MM.1S (cell line): ENCODE measurements at regions not wholly inside any gene's neighbourhood (a gene's known extent, or its start where the extent isn't known, plus 50 kb on each side); places are given as distances from the start of the nearest gene placed in this dataset.

Experiments
- DNase-seq: peaks from one replicate; pipeline ENCODE4 v3.0.0-alpha.2; 2015
- H2AFZ ChIP-seq: fragments of 300-600 bp; sonication (generic); 2 replicates; pipeline ENCODE4 v1.6.0; 2016; ENCODE audit warnings: antibody characterized with exemption, low read length
- H3F3A ChIP-seq: fragments of 300-600 bp; sonication (generic); 2 replicates; pipeline ENCODE4 v1.6.1; 2016; ENCODE audit warnings: mild to moderate bottlenecking, antibody characterized with exemption, low read length, moderate library complexity, mixed read lengths; ENCODE audit not compliant: insufficient read depth
- H3K27ac ChIP-seq: fragments of 300-600 bp; sonication (generic); 2 replicates; pipeline ENCODE4 v1.5.1; 2016; ENCODE audit warnings: mild to moderate bottlenecking, low read length
- H3K27me3 ChIP-seq: fragments of 300-600 bp; sonication (generic); replicated peaks from 2 replicates; pipeline ENCODE4 v1.6.0; 2016; ENCODE audit warnings: low read length; ENCODE audit not compliant: insufficient read depth
- H3K36me3 ChIP-seq: fragments of 300-600 bp; sonication (generic); replicated peaks from 2 replicates; pipeline ENCODE4 v1.6.1; 2016; ENCODE audit warnings: mild to moderate bottlenecking, low read length, mixed read lengths; ENCODE audit not compliant: insufficient read depth
- H3K4me1 ChIP-seq: fragments of 300-600 bp; sonication (generic); 2 replicates; pipeline ENCODE4 v1.6.1; 2016; ENCODE audit warnings: low read length, mixed read lengths
- H3K4me2 ChIP-seq: fragments of 300-600 bp; sonication (generic); 2 replicates; pipeline ENCODE4 v1.6.0; 2016; ENCODE audit warnings: low read depth, low read length
- H3K4me3 ChIP-seq: fragments of 300-600 bp; sonication (generic); 2 replicates; pipeline ENCODE4 v1.5.1; 2016; ENCODE audit warnings: low read length, mixed read lengths
- H3K79me2 ChIP-seq: fragments of 300-600 bp; sonication (generic); 2 replicates; pipeline ENCODE4 v1.6.1; 2016; ENCODE audit warnings: mixed run types, low read length, mixed read lengths
- H3K9ac ChIP-seq: fragments of 300-600 bp; sonication (generic); 2 replicates; pipeline ENCODE4 v1.6.1; 2016; ENCODE audit warnings: low read length, mixed read lengths
- H3K9me2 ChIP-seq: fragments of 300-600 bp; sonication (generic); replicated peaks from 2 replicates; pipeline ENCODE4 v1.6.1; 2016; ENCODE audit warnings: mild to moderate bottlenecking, low read length, mixed read lengths; ENCODE audit not compliant: insufficient read depth
- H3K9me3 ChIP-seq: fragments of 300-600 bp; sonication (generic); replicated peaks from 2 replicates; pipeline ENCODE4 v1.6.1; 2016; ENCODE audit warnings: mild to moderate bottlenecking, low read length, mixed read lengths; ENCODE audit not compliant: insufficient read depth
- H4K20me1 ChIP-seq: fragments of 300-600 bp; sonication (generic); 2 replicates; pipeline ENCODE4 v1.6.1; 2016; ENCODE audit warnings: mild to moderate bottlenecking, low read length, moderate library complexity, mixed read lengths; ENCODE audit not compliant: insufficient read depth
- CTCF ChIP-seq: fragments of 300-600 bp; sonication (generic); IDR thresholded peaks from 2 replicates; pipeline ENCODE4 v1.5.1; 2016; ENCODE audit warnings: antibody characterized with exemption, low read length, mixed read lengths
- EZH2 ChIP-seq: fragments of 300-600 bp; sonication (generic); optimal IDR thresholded peaks from 2 replicates; pipeline ENCODE3; 2017; ENCODE audit warnings: low read depth, mild to moderate bottlenecking, antibody characterized with exemption, low read length, mixed read lengths
- EZH2phosphoT487 ChIP-seq: fragments of 300-600 bp; sonication (generic); IDR thresholded peaks from 2 replicates; pipeline ENCODE4 v1.6.1; 2018; ENCODE audit warnings: antibody characterized with exemption, low read length

- H4K20me1 ChIP-seq = no peaks in the 10 kb centered on the region
- TF ChIP-seq EZH2phosphoT487 = no peak
- no peaks in the 10 kb centered on the region for H3K9me3 ChIP-seq
- H3K4me2 ChIP-seq = no peak overlapping the region
- no peak overlapping the region for H3K27ac ChIP-seq
- H3K79me2 ChIP-seq = no peaks in the 10 kb centered on the region
- no peaks in the 10 kb centered on the region for H3K27me3 ChIP-seq
- no peak overlapping the region for H3K9ac ChIP-seq
- no peak overlapping the region for H2AFZ ChIP-seq
- H3K4me3 ChIP-seq = no peak overlapping the region
- H3K4me1 ChIP-seq = no peaks in the 10 kb centered on the region
- H3K9me2 ChIP-seq = no peaks in the 10 kb centered on the region
- H3F3A ChIP-seq = no peaks in the 10 kb centered on the region
- DNase-seq = no peak
- H3K36me3 ChIP-seq = no peaks in the 10 kb centered on the region
Measured at GRCh38 chr6:154569156-154569862, 58.8 kb upstream of the CNKSR3 start.

- TF ChIP-seq EZH2 (no peak), EZH2phosphoT487 (no peak), CTCF (no peak)
- DNase-seq = no peak
- H3K9me3 ChIP-seq = no peaks in the 10 kb centered on the region
Measured at GRCh38 chr6:154570505-154570904, 60.0 kb upstream of the CNKSR3 start.

GRCh38 chr6:154572556-154572955 is 62.1 kb upstream of the CNKSR3 start:
- Histone ChIP-seq H3K9me3 (no peaks in the 10 kb centered on the region), H4K20me1 (no peaks in the 10 kb centered on the region), H3K4me3 (no peak overlapping the region), H3K27me3 (no peaks in the 10 kb centered on the region), H3K9me2 (no peaks in the 10 kb centered on the region), H2AFZ (no peak overlapping the region), H3K27ac (no peak overlapping the region), H3F3A (no peaks in the 10 kb centered on the region), H3K36me3 (no peaks in the 10 kb centered on the region), H3K4me2 (no peak overlapping the region), H3K4me1 (no peaks in the 10 kb centered on the region), H3K9ac (no peak overlapping the region), H3K79me2 (no peaks in the 10 kb centered on the region)
- TF ChIP-seq EZH2phosphoT487 = no peak
- TF ChIP-seq EZH2 = no peak
- no peak for TF ChIP-seq CTCF
- no peak for DNase-seq

More at GRCh38 chr6:154570505-154570904, 60.0 kb upstream of the CNKSR3 start:
- Histone ChIP-seq H3K36me3 (no peaks in the 10 kb centered on the region), H3K4me3 (no peak overlapping the region), H3F3A (no peaks in the 10 kb centered on the region), H3K27ac (no peak overlapping the region), H3K79me2 (no peaks in the 10 kb centered on the region), H2AFZ (no peak overlapping the region), H3K4me1 (no peaks in the 10 kb centered on the region), H3K27me3 (no peaks in the 10 kb centered on the region), H4K20me1 (no peaks in the 10 kb centered on the region), H3K9ac (no peak overlapping the region), H3K9me2 (no peaks in the 10 kb centered on the region), H3K4me2 (no peak overlapping the region)

- H3K9ac ChIP-seq = no peak overlapping the region
- DNase-seq = no peak
- no peaks in the 10 kb centered on the region for H3K4me1 ChIP-seq
- TF ChIP-seq CTCF (no peak), EZH2 (no peak), EZH2phosphoT487 (no peak)
- no peak overlapping the region for H3K4me2 ChIP-seq
- no peaks in the 10 kb centered on the region for H3F3A ChIP-seq
- H3K4me3 ChIP-seq = no peak overlapping the region
- no peak overlapping the region for H2AFZ ChIP-seq
- no peaks in the 10 kb centered on the region for H3K27me3 ChIP-seq
- no peaks in the 10 kb centered on the region for H4K20me1 ChIP-seq
- H3K27ac ChIP-seq = no peak overlapping the region
- H3K36me3 ChIP-seq = no peaks in the 10 kb centered on the region
- H3K9me2 ChIP-seq = no peaks in the 10 kb centered on the region
- H3K79me2 ChIP-seq = no peaks in the 10 kb centered on the region
- no peaks in the 10 kb centered on the region for H3K9me3 ChIP-seq
Measured at GRCh38 chr6:154578004-154578559, 67.6 kb upstream of the CNKSR3 start.
